IMR-90 (cell line): ENCODE measurements at regions not wholly inside any gene's neighbourhood (a gene's known extent, or its start where the extent isn't known, plus 50 kb on each side); places are given as distances from the start of the nearest gene placed in this dataset.

Source experiments
- ATAC-seq: fragments of 200-7000 bp; cut with Tn5 transposase; 2 replicates; pipeline ENCODE4 v1.9.1; 2020; ENCODE audit warnings: low read depth, mild to moderate bottlenecking, moderate library complexity
- BruUV-seq: library from RNA; stranded (reverse); fragments of 400-500 nt; replicated peaks from 2 replicates; lab custom pipeline; 2021; lab: Mats Ljungman, UMichigan
- CTCF ChIA-PET: fragments of 300-600 bp; formaldehyde crosslinking; extraction: SDS; loops from one replicate; lab custom pipeline; 2021; ENCODE audit warnings: antibody characterized with exemption; lab: Yijun Ruan, JAX
- POLR2A ChIA-PET: fragments of 300-600 bp; sonication (Branson Sonifier 250); formaldehyde crosslinking; loops from one replicate; lab custom pipeline; 2022; ENCODE audit warnings: antibody characterized with exemption; ENCODE audit not compliant: unreplicated experiment; lab: Charles Lee
- DNase-seq: peaks from one replicate; pipeline ENCODE4 v3.0.0; 2013
- H2AFZ ChIP-seq: replicated peaks from 2 replicates; pipeline ENCODE3; 2013; ENCODE audit warnings: low read length, mild to moderate bottlenecking; ENCODE audit not compliant: poor library complexity
- H2AK5ac ChIP-seq: 2 replicates; pipeline ENCODE4 v1.6.1; 2013; ENCODE audit warnings: low read depth, low read length, inconsistent platforms
- H2AK9ac ChIP-seq: replicated peaks from 2 replicates; pipeline ENCODE3; 2013; ENCODE audit warnings: mild to moderate bottlenecking, low read depth, low read length, moderate library complexity; ENCODE audit not compliant: poor library complexity
- H2BK120ac ChIP-seq: 2 replicates; pipeline ENCODE4 v1.6.1; 2013; ENCODE audit warnings: low read depth, low read length, inconsistent platforms
- H2BK15ac ChIP-seq: 3 replicates; pipeline ENCODE4 v1.6.1; 2013; ENCODE audit warnings: low read depth, low read length, inconsistent platforms
- H2BK20ac ChIP-seq: 2 replicates; pipeline ENCODE4 v1.6.1; 2013; ENCODE audit warnings: low read depth, mild to moderate bottlenecking, inconsistent platforms, low read length, moderate library complexity
- H2BK5ac ChIP-seq: 2 replicates; pipeline ENCODE4 v1.6.1; 2013; ENCODE audit warnings: mild to moderate bottlenecking, low read depth, low read length, inconsistent platforms; ENCODE audit not compliant: poor library complexity, severe bottlenecking
- H3K14ac ChIP-seq: replicated peaks from 2 replicates; pipeline ENCODE4 v1.6.1; 2013; ENCODE audit warnings: low read depth, low read length, inconsistent platforms
- H3K18ac ChIP-seq: 2 replicates; pipeline ENCODE4 v1.6.1; 2013; ENCODE audit warnings: low read depth, low read length, control low read depth
- H3K23ac ChIP-seq: 2 replicates; pipeline ENCODE4 v1.6.1; 2013; ENCODE audit warnings: low read depth, low read length, inconsistent platforms
- H3K27ac ChIP-seq: 2 replicates; pipeline ENCODE4 v1.5.1; 2013; ENCODE audit warnings: mild to moderate bottlenecking, control low read depth, low read length; ENCODE audit not compliant: insufficient read depth
- H3K27me3 ChIP-seq: 2 replicates; pipeline ENCODE4 v1.6.1; 2013; ENCODE audit warnings: low read length; ENCODE audit not compliant: control insufficient read depth, insufficient read depth
- H3K36me3 ChIP-seq: 2 replicates; pipeline ENCODE4 v1.6.1; 2013; ENCODE audit warnings: low read length, mixed read lengths; ENCODE audit not compliant: control insufficient read depth, insufficient read depth
- H3K4ac ChIP-seq: 2 replicates; pipeline ENCODE4 v1.6.1; 2013; ENCODE audit warnings: low read depth, low read length, inconsistent platforms
- H3K4me1 ChIP-seq: 2 replicates; pipeline ENCODE4 v1.6.1; 2013; ENCODE audit warnings: low read length, mixed read lengths; ENCODE audit not compliant: control insufficient read depth, insufficient read depth
- H3K4me2 ChIP-seq: 2 replicates; pipeline ENCODE4 v1.6.1; 2013; ENCODE audit warnings: low read depth, mild to moderate bottlenecking, control low read depth, low read length, moderate library complexity
- H3K4me3 ChIP-seq: 2 replicates; pipeline ENCODE4 v1.5.1; 2013; ENCODE audit warnings: low read depth, mild to moderate bottlenecking, control low read depth, low read length, moderate library complexity; ENCODE audit not compliant: insufficient read depth
- H3K56ac ChIP-seq: 2 replicates; pipeline ENCODE4 v1.6.1; 2013; ENCODE audit warnings: low read length, inconsistent platforms; ENCODE audit not compliant: insufficient read depth; ENCODE audit errors: extremely low read depth
- H3K79me1 ChIP-seq, 2 experiments: 2 replicates each; pipeline ENCODE4 v1.6.1; 2013; ENCODE audit warnings: low read length in 2 of 2, inconsistent platforms in 1 of 2, low read depth in 1 of 2
- H3K9ac ChIP-seq: 2 replicates; pipeline ENCODE4 v1.6.1; 2013; ENCODE audit warnings: low read depth, low read length, control low read depth
- H3K9me1 ChIP-seq: 2 replicates; pipeline ENCODE4 v1.6.1; 2013; ENCODE audit warnings: low read length, inconsistent platforms; ENCODE audit not compliant: insufficient read depth
- H3K9me3 ChIP-seq: 2 replicates; pipeline ENCODE4 v1.6.1; 2013; ENCODE audit warnings: low read length; ENCODE audit not compliant: control insufficient read depth, insufficient read depth
- H4K20me1 ChIP-seq: 2 replicates; pipeline ENCODE4 v1.6.1; 2013; ENCODE audit warnings: low read length, inconsistent platforms; ENCODE audit not compliant: insufficient read depth
- H4K5ac ChIP-seq: 2 replicates; pipeline ENCODE4 v1.6.1; 2013; ENCODE audit warnings: mild to moderate bottlenecking, low read depth, low read length, control low read depth
- H4K8ac ChIP-seq, 2 experiments: 2 replicates each; pipeline ENCODE4 v1.6.1; 2013; ENCODE audit warnings: low read depth in 2 of 2, low read length in 2 of 2, control low read depth in 1 of 2, inconsistent platforms in 1 of 2
- H4K91ac ChIP-seq: 2 replicates; pipeline ENCODE4 v1.6.1; 2013; ENCODE audit warnings: low read depth, low read length, inconsistent platforms; ENCODE audit not compliant: insufficient read depth
- BHLHE40 ChIP-seq: fragments of 150-350 bp; IDR thresholded peaks from 2 replicates; pipeline ENCODE4 v1.6.1; 2016; ENCODE audit warnings: mild to moderate bottlenecking, low read depth, low read length
- CHD1 ChIP-seq: IDR thresholded peaks from 2 replicates; pipeline ENCODE4 v1.6.1; 2012; ENCODE audit warnings: low read depth, low read length, improper control_type of control experiment
- CTCF ChIP-seq: conservative IDR thresholded peaks from 2 replicates; pipeline ENCODE4 v1.5.1; 2012; ENCODE audit warnings: mild to moderate bottlenecking, low read depth, low read length, improper control_type of control experiment
- ELK1 ChIP-seq: fragments of 150-350 bp; IDR thresholded peaks from 2 replicates; pipeline ENCODE4 v1.6.1; 2016; ENCODE audit warnings: low read depth, mild to moderate bottlenecking, low read length, moderate library complexity, borderline replicate concordance
- FOS ChIP-seq: fragments of 150-350 bp; IDR thresholded peaks from 2 replicates; pipeline ENCODE4 v1.6.1; 2016; ENCODE audit warnings: low read depth, low read length
- MAFK ChIP-seq: IDR thresholded peaks from 2 replicates; pipeline ENCODE4 v1.6.1; 2012; ENCODE audit warnings: low read depth, low read length, improper control_type of control experiment
- MXI1 ChIP-seq: IDR thresholded peaks from 2 replicates; pipeline ENCODE4 v1.6.1; 2012; ENCODE audit warnings: low read depth, mild to moderate bottlenecking, low read length, moderate library complexity, borderline replicate concordance
- NFE2L2 ChIP-seq: fragments of 150-350 bp; IDR thresholded peaks from 2 replicates; pipeline ENCODE4 v1.6.1; 2016; ENCODE audit warnings: low read depth, mild to moderate bottlenecking, low read length
- RAD21 ChIP-seq: IDR thresholded peaks from 2 replicates; pipeline ENCODE4 v1.6.1; 2012; ENCODE audit warnings: low read length, improper control_type of control experiment
- RCOR1 ChIP-seq: IDR thresholded peaks from 2 replicates; pipeline ENCODE4 v1.6.1; 2012; ENCODE audit warnings: mild to moderate bottlenecking, low read length, improper control_type of control experiment; ENCODE audit not compliant: insufficient replicate concordance
- SMC3 ChIP-seq: fragments of 150-350 bp; IDR thresholded peaks from 2 replicates; pipeline ENCODE4 v1.6.1; 2016; ENCODE audit warnings: low read depth, mild to moderate bottlenecking, antibody characterized with exemption, low read length, moderate library complexity
- USF2 ChIP-seq: fragments of 150-350 bp; IDR thresholded peaks from 2 replicates; pipeline ENCODE4 v1.6.1; 2017; ENCODE audit warnings: mild to moderate bottlenecking, antibody characterized with exemption, low read length, low read depth
- whole genome bisulfite sequencing, 2 experiments: methylation state at CpG; one replicate each; pipeline versions ENCODE4 v1.1.5 to v1.1.7; 2013; ENCODE audit warnings: missing lambda C conversion rate in 2 of 2; ENCODE audit not compliant: insufficient read length in 1 of 2; ENCODE audit errors: extremely low coverage in 2 of 2; 5-methylcytosine and 5-hydroxymethylcytosine counted together
- dilution Hi-C: fragments of 300-500 bp; cut with HindIII; formaldehyde crosslinking; loops from one replicate; pipeline ENCODE4 v1.14.3; 2018; ENCODE audit warnings: low sequenced_read_pairs; ENCODE audit not compliant: unreplicated experiment
- in situ Hi-C: fragments of 300-500 bp; cut with MboI; formaldehyde crosslinking; loops from 3 replicates; pipeline ENCODE4 v1.14.3; 2019; ENCODE audit warnings: low sequenced_read_pairs, inconsistent platforms, mixed read lengths
- intact Hi-C: fragments of 100-400 bp; cut with micrococcal nuclease; formaldehyde crosslinking; loops from 2 replicates; pipeline ENCODE4 v1.10.0; 2022

GRCh38 chr13:72590091-72590740 lies 137.2 kb downstream of the MZT1 start:
- no peak overlapping the region for H2AK9ac ChIP-seq
- no peak overlapping the region for H3K4ac ChIP-seq
- no peaks in the 10 kb centered on the region for H3K36me3 ChIP-seq
- in situ Hi-C loops: no loop called here
- H4K5ac ChIP-seq: no peak overlapping the region
- H2BK20ac ChIP-seq: no peak overlapping the region
- no TSS peak for BruUV-seq
- dilution Hi-C loops: no loop called here
- intact Hi-C loops: no loop called here
- ChIA-PET POLR2A (no interaction called here), CTCF (no interaction called here)
- no peak overlapping the region for H2AK5ac ChIP-seq
- H3K27ac ChIP-seq: no peak overlapping the region
- no peaks in the 10 kb centered on the region for H3K9me1 ChIP-seq
- no peak overlapping the region for H2BK5ac ChIP-seq
- no peak overlapping the region for H2BK15ac ChIP-seq
- H3K23ac ChIP-seq: no peak overlapping the region
- no peaks in the 10 kb centered on the region for H3K79me1 ChIP-seq
- no peak overlapping the region for H3K4me2 ChIP-seq
- WGBS, 2 experiments: no CpG with 5 or more reads among the region's 1 CpG
- no peak overlapping the region for H2BK120ac ChIP-seq
- no peak overlapping the region for H3K56ac ChIP-seq
- H3K27me3 ChIP-seq: no peaks in the 10 kb centered on the region
- H3K4me3 ChIP-seq: no peak overlapping the region
- no peak overlapping the region for H4K8ac ChIP-seq
- no peaks in the 10 kb centered on the region for H4K20me1 ChIP-seq
- DNase-seq: no peak
- H3K14ac ChIP-seq: no peak overlapping the region
- no peaks in the 10 kb centered on the region for H3K4me1 ChIP-seq
- H3K9ac ChIP-seq: no peak overlapping the region
- no peak overlapping the region for H4K91ac ChIP-seq
- no peak for ATAC-seq
- H3K9me3 ChIP-seq: no peaks in the 10 kb centered on the region
- H3K18ac ChIP-seq: no peak overlapping the region
- TF ChIP-seq RCOR1 (no peak), NFE2L2 (no peak), FOS (no peak), BHLHE40 (no peak), RAD21 (no peak), MAFK (no peak), MXI1 (no peak), ELK1 (no peak), CTCF (no peak), USF2 (no peak), CHD1 (no peak), SMC3 (no peak)
- no peak overlapping the region for H2AFZ ChIP-seq
